ENCODE measurements at regions not wholly inside any gene's neighbourhood (a gene's known extent, or its start where the extent isn't known, plus 50 kb on each side); places are given as distances from the start of the nearest gene placed in this dataset.

DNA sequence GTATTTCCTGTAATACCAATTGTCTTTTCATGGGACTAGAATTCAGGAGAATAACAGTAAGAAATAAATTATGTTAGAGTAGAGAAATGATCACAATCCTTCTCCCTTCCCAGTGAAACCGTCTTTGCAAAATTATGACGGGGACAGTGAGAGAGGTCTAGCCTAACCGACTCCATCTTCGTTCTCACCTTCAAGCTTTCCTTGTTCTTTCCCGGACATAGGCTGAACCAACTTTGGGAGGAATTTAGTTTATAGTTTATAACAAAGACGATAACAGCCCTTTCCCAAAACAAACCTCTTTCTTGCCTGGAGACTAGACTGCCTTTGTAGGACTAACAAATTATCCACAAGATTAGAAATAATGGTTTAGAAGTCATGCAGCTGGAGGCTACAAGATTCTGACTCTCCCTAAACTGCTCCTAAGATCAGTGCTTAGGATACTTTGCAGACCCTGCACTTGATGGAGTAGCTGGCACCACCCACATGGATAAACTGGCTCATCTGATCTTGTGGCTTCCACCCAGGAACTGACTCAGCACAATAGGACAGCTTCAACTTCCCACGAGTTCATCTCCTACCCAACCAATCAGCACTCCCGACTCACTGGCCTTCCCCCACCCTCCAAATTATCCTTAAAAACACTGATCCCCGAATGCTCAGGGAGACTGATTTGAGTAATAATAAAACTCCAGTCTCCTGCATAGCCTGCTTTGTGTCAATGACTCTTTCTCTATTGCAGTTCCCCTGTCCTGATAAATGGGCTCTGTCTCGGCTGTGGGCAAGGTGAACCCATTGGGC lies 521.2 kb upstream of the TBX3 start:
- H3K4me2 ChIP-seq (ENCODE audit: extremely low read depth, insufficient read depth, low read length) = no peak overlapping the region
- no peak overlapping the region for H3K4me3 ChIP-seq (replicated peaks in 1 of 4; ENCODE audit: control extremely low read depth in 1 of 4, insufficient read depth in 1 of 4, low read depth in 3 of 4, low read length in 4 of 4)

DNA sequence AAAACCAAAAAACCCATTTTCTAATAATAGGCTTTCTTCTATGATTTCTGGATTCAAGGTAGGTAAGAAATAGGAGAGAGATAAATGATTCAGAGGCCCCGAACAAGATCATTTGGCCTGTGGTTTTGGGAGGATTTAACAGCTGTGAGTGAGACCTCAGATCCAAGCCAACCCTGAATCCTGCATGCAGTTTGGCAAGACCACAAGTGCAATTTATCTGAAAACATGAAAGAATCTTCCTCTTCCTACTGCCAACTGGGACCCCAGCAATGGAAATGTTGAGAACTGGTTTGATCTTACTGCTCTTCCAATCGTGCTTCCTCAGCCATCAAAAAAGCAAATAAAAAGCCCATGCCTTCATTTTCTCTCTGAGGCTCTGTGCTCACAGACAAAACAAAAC lies 519.7 kb upstream of the TBX3 start:
- Histone ChIP-seq H3K27me3 (ENCODE audit: control insufficient read depth, insufficient read depth, low read length) (no peaks in the 10 kb centered on the region), H3K9ac (ENCODE audit: insufficient read depth, low read length) (no peak overlapping the region), H3K36me3 (ENCODE audit: control insufficient read depth, insufficient read depth, low read length) (no peaks in the 10 kb centered on the region), H3K9me3 (ENCODE audit: control insufficient read depth, insufficient read depth, low read depth, low read length) (no peaks in the 10 kb centered on the region), H4K20me1 (ENCODE audit: control insufficient read depth, extremely low read depth, insufficient read depth, low read length) (no peaks in the 10 kb centered on the region), H3K4me2 (ENCODE audit: extremely low read depth, insufficient read depth, low read length) (no peak overlapping the region), H3K4me1 (ENCODE audit: control insufficient read depth, extremely low read depth, insufficient read depth, low read length) (no peaks in the 10 kb centered on the region), H3K27ac (ENCODE audit: insufficient read depth, low read length) (no peak overlapping the region), H3K79me2 (ENCODE audit: control insufficient read depth, insufficient read depth, low read length) (no peaks in the 10 kb centered on the region), H3K4me3 (replicated peaks in 1 of 4; ENCODE audit: control extremely low read depth in 1 of 4, insufficient read depth in 1 of 4, low read depth in 3 of 4, low read length in 4 of 4) (no peak overlapping the region), H2AFZ (ENCODE audit: low read length) (no peak overlapping the region)
- TF ChIP-seq, protein P1, sequence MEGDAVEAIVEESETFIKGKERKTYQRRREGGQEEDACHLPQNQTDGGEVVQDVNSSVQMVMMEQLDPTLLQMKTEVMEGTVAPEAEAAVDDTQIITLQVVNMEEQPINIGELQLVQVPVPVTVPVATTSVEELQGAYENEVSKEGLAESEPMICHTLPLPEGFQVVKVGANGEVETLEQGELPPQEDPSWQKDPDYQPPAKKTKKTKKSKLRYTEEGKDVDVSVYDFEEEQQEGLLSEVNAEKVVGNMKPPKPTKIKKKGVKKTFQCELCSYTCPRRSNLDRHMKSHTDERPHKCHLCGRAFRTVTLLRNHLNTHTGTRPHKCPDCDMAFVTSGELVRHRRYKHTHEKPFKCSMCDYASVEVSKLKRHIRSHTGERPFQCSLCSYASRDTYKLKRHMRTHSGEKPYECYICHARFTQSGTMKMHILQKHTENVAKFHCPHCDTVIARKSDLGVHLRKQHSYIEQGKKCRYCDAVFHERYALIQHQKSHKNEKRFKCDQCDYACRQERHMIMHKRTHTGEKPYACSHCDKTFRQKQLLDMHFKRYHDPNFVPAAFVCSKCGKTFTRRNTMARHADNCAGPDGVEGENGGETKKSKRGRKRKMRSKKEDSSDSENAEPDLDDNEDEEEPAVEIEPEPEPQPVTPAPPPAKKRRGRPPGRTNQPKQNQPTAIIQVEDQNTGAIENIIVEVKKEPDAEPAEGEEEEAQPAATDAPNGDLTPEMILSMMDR (conservative IDR thresholded peaks at IDR 0.05 in 1 of 2, IDR thresholded peaks at IDR 0.05 in 1 of 2; ENCODE audit: low read depth in 1 of 2, low read length in 2 of 2) = no peak
- TF ChIP-seq EZH2 (IDR thresholded peaks at IDR 0.05; ENCODE audit: low read length, missing control alignments) = no peak
- peak; percentile 52 to 82 for DNase-seq (ENCODE audit: low read depth in 2 of 2)

More for the DNA sequence above, 521.2 kb upstream of the TBX3 start:
- no peak overlapping the region for H3K9ac ChIP-seq (ENCODE audit: insufficient read depth, low read length)
- peak; percentile 72 to 74 for DNase-seq (ENCODE audit: low read depth in 2 of 2)
- H3K9me3 ChIP-seq (ENCODE audit: control insufficient read depth, insufficient read depth, low read depth, low read length) = no peaks in the 10 kb centered on the region
- no peaks in the 10 kb centered on the region for H3K36me3 ChIP-seq (ENCODE audit: control insufficient read depth, insufficient read depth, low read length)
- TF ChIP-seq, protein P1 (conservative IDR thresholded peaks at IDR 0.05 in 1 of 2, IDR thresholded peaks at IDR 0.05 in 1 of 2; ENCODE audit: low read depth in 1 of 2, low read length in 2 of 2) = no peak
- no peaks in the 10 kb centered on the region for H3K4me1 ChIP-seq (ENCODE audit: control insufficient read depth, extremely low read depth, insufficient read depth, low read length)
- H3K79me2 ChIP-seq (ENCODE audit: control insufficient read depth, insufficient read depth, low read length) = no peaks in the 10 kb centered on the region
- H4K20me1 ChIP-seq (ENCODE audit: control insufficient read depth, extremely low read depth, insufficient read depth, low read length) = no peaks in the 10 kb centered on the region
- no peak overlapping the region for H3K27ac ChIP-seq (ENCODE audit: insufficient read depth, low read length)
- no peak overlapping the region for H2AFZ ChIP-seq (ENCODE audit: low read length)
- H3K27me3 ChIP-seq (ENCODE audit: control insufficient read depth, insufficient read depth, low read length) = no peaks in the 10 kb centered on the region

DNA sequence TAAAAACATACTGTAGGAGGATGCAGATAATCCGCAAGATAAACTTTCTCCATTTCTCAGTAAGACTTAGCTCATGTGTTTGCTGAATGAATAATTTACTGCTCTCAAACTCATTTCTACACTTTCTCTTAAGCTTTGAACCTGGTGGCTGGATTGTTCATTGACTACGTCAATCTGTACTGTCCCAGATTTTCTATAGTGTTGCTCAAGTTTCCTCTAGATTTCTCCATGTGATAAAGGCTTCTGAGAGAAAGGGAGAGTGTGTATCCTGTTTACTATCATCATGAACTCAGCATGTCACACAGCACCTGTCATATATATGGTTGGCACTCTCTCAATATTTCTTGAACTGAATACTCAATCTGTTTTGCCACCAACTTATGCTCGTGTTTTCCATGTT lies 518.0 kb upstream of the TBX3 start:
- Histone ChIP-seq H3K4me2 (ENCODE audit: extremely low read depth, insufficient read depth, low read length) (no peak overlapping the region), H2AFZ (ENCODE audit: low read length) (no peak overlapping the region), H4K20me1 (ENCODE audit: control insufficient read depth, extremely low read depth, insufficient read depth, low read length) (no peaks in the 10 kb centered on the region), H3K9me3 (ENCODE audit: control insufficient read depth, insufficient read depth, low read depth, low read length) (no peaks in the 10 kb centered on the region), H3K79me2 (ENCODE audit: control insufficient read depth, insufficient read depth, low read length) (no peaks in the 10 kb centered on the region), H3K4me3 (replicated peaks in 1 of 4; ENCODE audit: control extremely low read depth in 1 of 4, insufficient read depth in 1 of 4, low read depth in 3 of 4, low read length in 4 of 4) (no peak overlapping the region), H3K9ac (ENCODE audit: insufficient read depth, low read length) (no peak overlapping the region), H3K36me3 (ENCODE audit: control insufficient read depth, insufficient read depth, low read length) (no peaks in the 10 kb centered on the region), H3K27ac (ENCODE audit: insufficient read depth, low read length) (no peak overlapping the region), H3K27me3 (ENCODE audit: control insufficient read depth, insufficient read depth, low read length) (no peaks in the 10 kb centered on the region), H3K4me1 (ENCODE audit: control insufficient read depth, extremely low read depth, insufficient read depth, low read length) (no peaks in the 10 kb centered on the region)
- DNase-seq (ENCODE audit: low read depth in 2 of 2) = peak in 1 of 2 donors; percentile 26
- TF ChIP-seq EZH2 (IDR thresholded peaks at IDR 0.05; ENCODE audit: low read length, missing control alignments) = no peak
- TF ChIP-seq, protein P1 (conservative IDR thresholded peaks at IDR 0.05 in 1 of 2, IDR thresholded peaks at IDR 0.05 in 1 of 2; ENCODE audit: low read depth in 1 of 2, low read length in 2 of 2) = no peak

Data from fibroblast of lung (primary cell).